DOHH2 (cell line): ENCODE measurements at regions not wholly inside any gene's neighbourhood (a gene's known extent, or its start where the extent isn't known, plus 50 kb on each side); places are given as distances from the start of the nearest gene placed in this dataset.

Experiments
- EZH2phosphoT487 ChIP-seq: fragments of 200-600 bp; sonication (generic); IDR thresholded peaks from 2 replicates; pipeline ENCODE4 v1.6.1; 2017; ENCODE audit warnings: borderline replicate concordance, mild to moderate bottlenecking, antibody characterized with exemption, low read length, moderate library complexity, mixed read lengths
- TF ChIP-seq, protein P1 (sequence below): fragments of 200-600 bp; sonication (generic); IDR thresholded peaks from one replicate; pipeline ENCODE4 v1.5.1; 2014; ENCODE audit warnings: antibody characterized with exemption, mild to moderate bottlenecking, low read depth, low read length; ENCODE audit not compliant: poor library complexity, severe bottlenecking

GRCh38 chr2:144965172-144965571, 445.3 kb upstream of the ZEB2 start:
- TF ChIP-seq, protein P1, sequence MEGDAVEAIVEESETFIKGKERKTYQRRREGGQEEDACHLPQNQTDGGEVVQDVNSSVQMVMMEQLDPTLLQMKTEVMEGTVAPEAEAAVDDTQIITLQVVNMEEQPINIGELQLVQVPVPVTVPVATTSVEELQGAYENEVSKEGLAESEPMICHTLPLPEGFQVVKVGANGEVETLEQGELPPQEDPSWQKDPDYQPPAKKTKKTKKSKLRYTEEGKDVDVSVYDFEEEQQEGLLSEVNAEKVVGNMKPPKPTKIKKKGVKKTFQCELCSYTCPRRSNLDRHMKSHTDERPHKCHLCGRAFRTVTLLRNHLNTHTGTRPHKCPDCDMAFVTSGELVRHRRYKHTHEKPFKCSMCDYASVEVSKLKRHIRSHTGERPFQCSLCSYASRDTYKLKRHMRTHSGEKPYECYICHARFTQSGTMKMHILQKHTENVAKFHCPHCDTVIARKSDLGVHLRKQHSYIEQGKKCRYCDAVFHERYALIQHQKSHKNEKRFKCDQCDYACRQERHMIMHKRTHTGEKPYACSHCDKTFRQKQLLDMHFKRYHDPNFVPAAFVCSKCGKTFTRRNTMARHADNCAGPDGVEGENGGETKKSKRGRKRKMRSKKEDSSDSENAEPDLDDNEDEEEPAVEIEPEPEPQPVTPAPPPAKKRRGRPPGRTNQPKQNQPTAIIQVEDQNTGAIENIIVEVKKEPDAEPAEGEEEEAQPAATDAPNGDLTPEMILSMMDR, result no peak
- TF ChIP-seq EZH2phosphoT487, result no peak
